ENCODE measurements at regions not wholly inside any gene's neighbourhood (a gene's known extent, or its start where the extent isn't known, plus 50 kb on each side); places are given as distances from the start of the nearest gene placed in this dataset.

DNA sequence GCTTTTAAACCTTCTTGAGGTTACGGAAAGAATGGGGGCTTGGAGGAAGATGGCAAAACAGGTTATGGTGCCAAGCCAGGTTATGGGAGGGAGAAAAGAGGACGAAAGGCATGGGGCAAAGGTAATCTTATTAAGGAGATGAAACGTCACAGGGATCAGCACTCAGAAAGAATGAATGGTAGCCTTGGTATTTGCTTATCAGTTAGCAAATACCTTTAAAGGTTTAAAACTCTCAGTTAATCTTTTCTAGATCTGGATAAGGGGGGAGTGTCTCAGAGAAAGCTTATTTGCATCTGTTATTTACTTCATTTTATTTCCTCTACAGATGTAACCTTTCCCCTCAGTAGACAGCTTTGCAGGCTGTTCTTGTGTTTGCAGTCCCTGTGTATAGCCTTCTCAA, 55.5 kb upstream of the EEF1E1 start:
- TF ChIP-seq, protein P1, sequence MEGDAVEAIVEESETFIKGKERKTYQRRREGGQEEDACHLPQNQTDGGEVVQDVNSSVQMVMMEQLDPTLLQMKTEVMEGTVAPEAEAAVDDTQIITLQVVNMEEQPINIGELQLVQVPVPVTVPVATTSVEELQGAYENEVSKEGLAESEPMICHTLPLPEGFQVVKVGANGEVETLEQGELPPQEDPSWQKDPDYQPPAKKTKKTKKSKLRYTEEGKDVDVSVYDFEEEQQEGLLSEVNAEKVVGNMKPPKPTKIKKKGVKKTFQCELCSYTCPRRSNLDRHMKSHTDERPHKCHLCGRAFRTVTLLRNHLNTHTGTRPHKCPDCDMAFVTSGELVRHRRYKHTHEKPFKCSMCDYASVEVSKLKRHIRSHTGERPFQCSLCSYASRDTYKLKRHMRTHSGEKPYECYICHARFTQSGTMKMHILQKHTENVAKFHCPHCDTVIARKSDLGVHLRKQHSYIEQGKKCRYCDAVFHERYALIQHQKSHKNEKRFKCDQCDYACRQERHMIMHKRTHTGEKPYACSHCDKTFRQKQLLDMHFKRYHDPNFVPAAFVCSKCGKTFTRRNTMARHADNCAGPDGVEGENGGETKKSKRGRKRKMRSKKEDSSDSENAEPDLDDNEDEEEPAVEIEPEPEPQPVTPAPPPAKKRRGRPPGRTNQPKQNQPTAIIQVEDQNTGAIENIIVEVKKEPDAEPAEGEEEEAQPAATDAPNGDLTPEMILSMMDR (IDR thresholded peaks at IDR 0.05): no peak

DNA sequence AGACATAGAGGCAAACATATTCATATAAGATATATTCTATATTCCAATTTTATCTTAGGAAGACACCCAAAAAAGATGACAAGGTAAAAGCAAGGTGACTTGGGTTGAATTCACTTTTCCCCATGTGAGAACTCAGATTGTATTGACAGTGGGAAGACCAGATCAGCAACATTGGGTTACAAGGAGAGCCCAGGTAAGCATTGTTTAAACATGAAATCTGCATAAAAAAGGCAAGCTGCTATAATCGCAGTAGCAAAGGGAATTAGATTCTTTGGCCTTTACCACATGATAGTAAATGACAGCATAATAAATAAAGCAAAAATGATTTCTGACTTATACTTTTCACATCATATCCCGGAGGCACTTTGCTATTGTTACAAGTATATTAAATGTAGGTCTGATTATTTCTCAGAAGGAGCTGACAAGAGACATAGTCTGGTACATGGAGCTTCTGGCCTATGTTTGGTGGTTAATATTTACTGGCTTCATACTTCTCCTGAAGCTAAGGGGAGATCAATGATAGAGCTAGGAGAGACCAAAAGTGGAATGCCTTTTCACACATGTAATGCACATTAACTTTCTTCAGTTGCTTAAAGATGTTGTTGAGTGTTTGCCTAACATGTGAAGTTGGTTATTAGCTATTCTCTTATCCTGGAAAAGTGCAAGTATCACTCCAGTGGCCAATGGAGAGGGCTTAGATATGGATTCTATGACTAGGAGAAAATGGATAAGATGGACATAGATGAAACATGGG, 53.1 kb upstream of the EEF1E1 start:
- TF ChIP-seq, protein P1 (IDR thresholded peaks at IDR 0.05): no peak
- Histone ChIP-seq H3K27me3 (peaks cover 27% of the 10 kb centered on the region), H3K27ac (no peak overlapping the region), H3K9me3 (no peaks in the 10 kb centered on the region), H3K36me3 (no peaks in the 10 kb centered on the region), H3K4me3 (ENCODE audit: low read depth in 1 of 2, low read length in 1 of 2) (no peak overlapping the region), H3K4me1 (ENCODE audit: control insufficient read depth in 1 of 2, insufficient read depth in 1 of 2, low read depth in 1 of 2, low read length in 1 of 2) (no peaks in the 10 kb centered on the region)

More for the DNA sequence above, 55.5 kb upstream of the EEF1E1 start:
- Histone ChIP-seq H3K9me3 (no peaks in the 10 kb centered on the region), H3K4me1 (ENCODE audit: control insufficient read depth in 1 of 2, insufficient read depth in 1 of 2, low read depth in 1 of 2, low read length in 1 of 2) (no peaks in the 10 kb centered on the region), H3K27ac (no peak overlapping the region), H3K36me3 (no peaks in the 10 kb centered on the region), H3K4me3 (ENCODE audit: low read depth in 1 of 2, low read length in 1 of 2) (no peak overlapping the region), H3K27me3 (peaks cover 23% of the 10 kb centered on the region)

Data from neutrophil (primary cell).